ENCODE measurements at regions not wholly inside any gene's neighbourhood (a gene's known extent, or its start where the extent isn't known, plus 50 kb on each side); places are given as distances from the start of the nearest gene placed in this dataset.

- TF ChIP-seq CTCF (IDR thresholded peaks at IDR 0.05; ENCODE audit: low read depth, low read length, poor library complexity, severe bottlenecking) (no peak), EZH2phosphoT487 (IDR thresholded peaks at IDR 0.05; ENCODE audit: borderline replicate concordance, low read length) (no peak)
Measured at GRCh38 chr13:58792854-58793253, 1161.3 kb downstream of the PCDH17 start.

Measured in DOHH2 (cell line).